HCT116 (cell line): ENCODE measurements at regions not wholly inside any gene's neighbourhood (a gene's known extent, or its start where the extent isn't known, plus 50 kb on each side); places are given as distances from the start of the nearest gene placed in this dataset.

ENCODE experiments used
- ATAC-seq: fragments of 200-7000 bp; cut with Tn5 transposase; 2 replicates; pipeline ENCODE4 v1.9.1; 2020; ENCODE audit warnings: mild to moderate bottlenecking, moderate library complexity
- BruUV-seq: library from RNA; stranded (reverse); fragments of 400-500 nt; replicated peaks from 2 replicates; lab custom pipeline; 2021; lab: Mats Ljungman, UMichigan
- CTCF ChIA-PET: fragments of 300-600 bp; sonication (Branson Sonifier 250); formaldehyde crosslinking; loops from one replicate; lab custom pipeline; 2021; ENCODE audit warnings: antibody characterized with exemption; lab: Charles Lee
- POLR2A ChIA-PET: fragments of 300-600, 350-600 bp; sonication (Branson Sonifier 250); formaldehyde crosslinking; loops from one replicate; lab custom pipeline; 2021; ENCODE audit warnings: antibody characterized with exemption; lab: Charles Lee
- RAD21 ChIA-PET, 2 experiments: fragments of 300-600 bp; sonication (Branson Sonifier 250); formaldehyde crosslinking; loops; one replicate each; lab custom pipeline; 2023; ENCODE audit warnings: low total read pairs in 2 of 2; ENCODE audit not compliant: uncharacterized antibody in 2 of 2, unreplicated experiment in 2 of 2, low non-redundant PET in 1 of 2; lab: Charles Lee
- DNase-seq: peaks from one replicate; pipeline ENCODE4 v3.0.0-alpha.2; 2010; ENCODE audit warnings: low read depth, low spot score
- H2AFZ ChIP-seq: fragments of 200-600 bp; shearing (Covaris generic), sonication (generic); 2 replicates; pipeline ENCODE4 v1.6.1; 2017; ENCODE audit warnings: low read depth, mixed run types, mixed read lengths, antibody characterized with exemption, low read length; ENCODE audit not compliant: poor library complexity, severe bottlenecking
- H3K27ac ChIP-seq: 2 replicates; pipeline ENCODE4 v1.5.1; 2012; ENCODE audit warnings: low read depth, low read length
- H3K27me3 ChIP-seq: fragments of 200-600 bp; sonication (generic); 2 replicates; pipeline ENCODE4 v1.6.1; 2016; ENCODE audit warnings: mixed run types, low read length, mixed read lengths; ENCODE audit not compliant: insufficient read depth
- H3K36me3 ChIP-seq, 2 experiments: fragments of 200-500 bp in 1 of 2; fragments of 200-600 bp in 1 of 2; sonication (Bioruptor generic) in 1 of 2; sonication (generic) in 1 of 2; 2 replicates each; pipeline versions ENCODE4 v1.5.1 to v1.6.1; 2014 to 2016; ENCODE audit warnings: low read length in 2 of 2, inconsistent platforms in 1 of 2, mixed read lengths in 1 of 2, mixed run types in 1 of 2; ENCODE audit not compliant: insufficient read depth in 2 of 2, control insufficient read depth in 1 of 2
- H3K4me1 ChIP-seq, 2 experiments: fragments of 200-600 bp in 1 of 2; sonication (generic) in 1 of 2; 2 replicates each; pipeline versions ENCODE4 v1.5.1 to v1.6.1; 2012 to 2017; ENCODE audit warnings: low read length in 2 of 2, inconsistent platforms in 1 of 2, mild to moderate bottlenecking in 1 of 2, mixed read lengths in 1 of 2, mixed run types in 1 of 2, moderate library complexity in 1 of 2; ENCODE audit not compliant: insufficient read depth in 2 of 2, control insufficient read depth in 1 of 2
- H3K4me2 ChIP-seq: fragments of 200-600 bp; sonication (generic); 2 replicates; pipeline ENCODE4 v1.6.1; 2017; ENCODE audit warnings: mixed run types, low read length, mixed read lengths
- H3K4me3 ChIP-seq, 2 experiments: fragments of 200-600 bp in 1 of 2; sonication (generic) in 1 of 2; replicated peaks in 1 of 2; 2 replicates each; pipeline ENCODE4 v1.5.1; 2011 to 2016; ENCODE audit warnings: low read length in 2 of 2, control low read depth in 1 of 2, low read depth in 1 of 2, mild to moderate bottlenecking in 1 of 2, mixed read lengths in 1 of 2, mixed run types in 1 of 2
- H3K79me2 ChIP-seq: fragments of 200-600 bp; sonication (generic); 2 replicates; pipeline ENCODE4 v1.6.1; 2017; ENCODE audit warnings: mild to moderate bottlenecking, mixed run types, low read length, moderate library complexity, mixed read lengths; ENCODE audit not compliant: insufficient read depth
- H3K9ac ChIP-seq: fragments of 200-600 bp; sonication (generic); 2 replicates; pipeline ENCODE4 v1.6.1; 2016; ENCODE audit warnings: low read length, mixed read lengths
- H3K9me2 ChIP-seq: fragments of 200-600 bp; sonication (generic), shearing (Covaris generic); 2 replicates; pipeline ENCODE4 v1.6.1; 2017; ENCODE audit warnings: mixed run types, mild to moderate bottlenecking, moderate library complexity; ENCODE audit not compliant: insufficient read depth
- H3K9me3 ChIP-seq, 2 experiments: fragments of 200-500 bp in 1 of 2; fragments of 200-600 bp in 1 of 2; sonication (Bioruptor generic) in 1 of 2; sonication (generic) in 1 of 2; 2 replicates each; pipeline ENCODE4 v1.6.1; 2014 to 2017; ENCODE audit warnings: low read length in 2 of 2, mixed read lengths in 2 of 2, inconsistent platforms in 1 of 2, low read depth in 1 of 2, mild to moderate bottlenecking in 1 of 2, mixed run types in 1 of 2, moderate library complexity in 1 of 2; ENCODE audit not compliant: control insufficient read depth in 1 of 2, insufficient read depth in 1 of 2
- H4K20me1 ChIP-seq: fragments of 200-600 bp; sonication (generic), shearing (Covaris generic); 2 replicates; pipeline ENCODE4 v1.6.1; 2017; ENCODE audit warnings: mixed run types, mild to moderate bottlenecking, moderate library complexity; ENCODE audit not compliant: insufficient read depth
- ATF3 ChIP-seq: IDR thresholded peaks from 2 replicates; pipeline ENCODE4 v1.6.1; 2012
- CBX3 ChIP-seq: IDR thresholded peaks from 2 replicates; pipeline ENCODE4 v1.6.1; 2012; ENCODE audit warnings: low read depth
- CTCF ChIP-seq, 3 experiments: fragments of 200-600 bp in 1 of 3; sonication (generic) in 1 of 3; IDR thresholded peaks in 2 of 3; conservative IDR thresholded peaks in 1 of 3; 2 replicates each; pipeline ENCODE4 v1.5.1; 2012 to 2017; ENCODE audit warnings: low read depth in 2 of 3, low read length in 2 of 3, antibody characterized with exemption in 1 of 3, borderline replicate concordance in 1 of 3, control low read depth in 1 of 3, mild to moderate bottlenecking in 1 of 3, mixed read lengths in 1 of 3, mixed run types in 1 of 3, moderate library complexity in 1 of 3; ENCODE audit not compliant: insufficient read depth in 1 of 3
- EZH2 ChIP-seq: fragments of 200-600 bp; sonication (generic); IDR thresholded peaks from 2 replicates; pipeline ENCODE4 v1.6.1; 2017; ENCODE audit warnings: antibody characterized with exemption, mixed run types
- EZH2phosphoT487 ChIP-seq: fragments of 200-600 bp; IDR thresholded peaks from 2 replicates; pipeline ENCODE4 v1.6.1; 2018; ENCODE audit warnings: antibody characterized with exemption, borderline replicate concordance
- JUND ChIP-seq: IDR thresholded peaks from 2 replicates; pipeline ENCODE4 v1.6.1; 2012
- POLR2A ChIP-seq: IDR thresholded peaks from 2 replicates; pipeline ENCODE4 v1.7.0; 2011; ENCODE audit warnings: borderline replicate concordance; ENCODE audit not compliant: insufficient read depth, insufficient read length; ENCODE audit errors: extremely low read depth
- POLR2AphosphoS5 ChIP-seq: IDR thresholded peaks from 2 replicates; pipeline ENCODE4 v1.6.1; 2011; ENCODE audit warnings: mild to moderate bottlenecking, low read depth, low read length, moderate library complexity
- SIN3A ChIP-seq: IDR thresholded peaks from 2 replicates; pipeline ENCODE4 v1.6.1; 2012; ENCODE audit warnings: low read depth
- TCF7L2 ChIP-seq: IDR thresholded peaks from 2 replicates; pipeline ENCODE4 v1.7.0; 2011; ENCODE audit warnings: borderline replicate concordance, inconsistent platforms; ENCODE audit not compliant: insufficient read depth, insufficient read length; ENCODE audit errors: extremely low read depth
- ZFX ChIP-seq: fragments of 450-650 bp; IDR thresholded peaks from 2 replicates; pipeline ENCODE4 v1.6.1; 2017
- ZNF274 ChIP-seq: fragments of 200-500 bp; sonication (Bioruptor generic); IDR thresholded peaks from 2 replicates; pipeline ENCODE4 v1.6.1; 2014; ENCODE audit warnings: mild to moderate bottlenecking, low read depth, low read length, inconsistent platforms
- intact Hi-C: fragments of 100-400 bp; cut with micrococcal nuclease; formaldehyde crosslinking; loops from 2 replicates; pipeline ENCODE4 v1.10.0; 2022
- TF ChIP-seq, protein P1 (sequence below): IDR thresholded peaks from 2 replicates; pipeline ENCODE4 v1.6.1; 2011; ENCODE audit warnings: mild to moderate bottlenecking, low read length, moderate library complexity; ENCODE audit not compliant: insufficient replicate concordance; ENCODE audit errors: extremely low read depth
- TF ChIP-seq, protein P2 (sequence below): IDR thresholded peaks from 2 replicates; pipeline ENCODE4 v1.6.1; 2012

- POLR2A ChIA-PET = no interaction called here
- peaks cover 0 to 3% of the 10 kb centered on the region in 2 experiments; a peak in 1 of 4 replicates for H3K9me3 ChIP-seq
- no TSS peak for BruUV-seq
- no peak overlapping the region for H3K4me3 ChIP-seq
- no peak overlapping the region for H2AFZ ChIP-seq
- H3K27me3 ChIP-seq = no peaks in the 10 kb centered on the region
- CTCF ChIA-PET = no interaction called here
- peaks cover 0 to 2% of the 10 kb centered on the region in 2 experiments; a peak in 1 of 4 replicates for H3K36me3 ChIP-seq
- TF ChIP-seq TCF7L2 (no peak), POLR2AphosphoS5 (no peak)
- H3K79me2 ChIP-seq = peaks cover 9% of the 10 kb centered on the region
- H3K4me2 ChIP-seq = no peak overlapping the region
- H3K27ac ChIP-seq = no peak overlapping the region
- H3K4me1 ChIP-seq = peaks cover 0 to 6% of the 10 kb centered on the region in 2 experiments; a peak in 3 of 4 replicates
- ATAC-seq = no peak
- DNase-seq = no peak
- H4K20me1 ChIP-seq = no peaks in the 10 kb centered on the region
- RAD21 ChIA-PET = no interaction called here
- intact Hi-C loops = no loop called here
- no peaks in the 10 kb centered on the region for H3K9me2 ChIP-seq
- no peak overlapping the region for H3K9ac ChIP-seq
These were observed 153.2 kb upstream of the KCNJ18 start for GRCh38 chr17:21539146-21539545.

DNA sequence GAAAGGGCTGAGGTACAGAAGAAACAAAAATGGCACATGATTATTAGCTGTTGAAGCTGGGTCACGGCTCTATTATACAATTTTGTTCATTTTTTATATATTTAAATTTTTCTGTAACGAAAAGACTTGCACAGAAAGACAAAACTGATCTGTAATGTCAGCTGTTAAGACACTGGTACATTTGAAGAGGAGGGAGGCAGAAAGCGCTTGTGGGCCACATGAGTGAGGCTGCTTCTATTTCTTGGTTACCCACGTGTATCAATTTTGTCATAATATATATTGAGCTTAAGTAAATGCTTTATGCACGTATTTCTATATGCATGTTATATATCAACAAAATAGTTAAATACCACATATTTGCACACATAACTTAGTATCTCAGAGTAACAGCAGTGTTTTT, 151.8 kb upstream of the KCNJ18 start:
- Histone ChIP-seq H4K20me1 (no peaks in the 10 kb centered on the region), H3K4me3 (no peak overlapping the region), H3K27me3 (no peaks in the 10 kb centered on the region), H3K9me2 (no peaks in the 10 kb centered on the region), H3K9me3 (peaks cover 0 to 3% of the 10 kb centered on the region in 2 experiments; a peak in 1 of 4 replicates), H3K36me3 (no peaks in the 10 kb centered on the region; a peak in 1 of 4 replicates), H2AFZ (no peak overlapping the region), H3K27ac (no peak overlapping the region), H3K4me2 (no peak overlapping the region), H3K79me2 (peaks cover 11% of the 10 kb centered on the region), H3K9ac (no peak overlapping the region), H3K4me1 (peaks cover 0 to 6% of the 10 kb centered on the region in 2 experiments; a peak in 3 of 4 replicates)
- ChIA-PET RAD21 (no interaction called here), POLR2A (no interaction called here), CTCF (no interaction called here)
- no peak for ATAC-seq
- intact Hi-C loops = no loop called here
- BruUV-seq = no TSS peak
- DNase-seq = no peak
- TF ChIP-seq POLR2AphosphoS5 = no peak
- TF ChIP-seq CBX3 = no peak
- no peak for TF ChIP-seq POLR2A
- TF ChIP-seq JUND = no peak
- TF ChIP-seq CTCF (IDR thresholded peaks at IDR 0.05 in 2 of 3, conservative IDR thresholded peaks at IDR 0.05 in 1 of 3; ENCODE audit: borderline replicate concordance in 1 of 3, insufficient read depth in 1 of 3, low read depth in 2 of 3, low read length in 2 of 3) = no peak
- no peak for TF ChIP-seq ZFX
- TF ChIP-seq, protein P1, sequence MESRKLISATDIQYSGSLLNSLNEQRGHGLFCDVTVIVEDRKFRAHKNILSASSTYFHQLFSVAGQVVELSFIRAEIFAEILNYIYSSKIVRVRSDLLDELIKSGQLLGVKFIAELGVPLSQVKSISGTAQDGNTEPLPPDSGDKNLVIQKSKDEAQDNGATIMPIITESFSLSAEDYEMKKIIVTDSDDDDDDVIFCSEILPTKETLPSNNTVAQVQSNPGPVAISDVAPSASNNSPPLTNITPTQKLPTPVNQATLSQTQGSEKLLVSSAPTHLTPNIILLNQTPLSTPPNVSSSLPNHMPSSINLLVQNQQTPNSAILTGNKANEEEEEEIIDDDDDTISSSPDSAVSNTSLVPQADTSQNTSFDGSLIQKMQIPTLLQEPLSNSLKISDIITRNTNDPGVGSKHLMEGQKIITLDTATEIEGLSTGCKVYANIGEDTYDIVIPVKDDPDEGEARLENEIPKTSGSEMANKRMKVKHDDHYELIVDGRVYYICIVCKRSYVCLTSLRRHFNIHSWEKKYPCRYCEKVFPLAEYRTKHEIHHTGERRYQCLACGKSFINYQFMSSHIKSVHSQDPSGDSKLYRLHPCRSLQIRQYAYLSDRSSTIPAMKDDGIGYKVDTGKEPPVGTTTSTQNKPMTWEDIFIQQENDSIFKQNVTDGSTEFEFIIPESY = no peak
- TF ChIP-seq, protein P2, sequence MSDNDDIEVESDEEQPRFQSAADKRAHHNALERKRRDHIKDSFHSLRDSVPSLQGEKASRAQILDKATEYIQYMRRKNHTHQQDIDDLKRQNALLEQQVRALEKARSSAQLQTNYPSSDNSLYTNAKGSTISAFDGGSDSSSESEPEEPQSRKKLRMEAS = no peak
- TF ChIP-seq TCF7L2 = no peak
- no peak for TF ChIP-seq EZH2phosphoT487
- no peak for TF ChIP-seq ZNF274
- TF ChIP-seq ATF3 = no peak
- no peak for TF ChIP-seq EZH2
- TF ChIP-seq SIN3A = no peak
